Loucy (cell line): ENCODE measurements at regions not wholly inside any gene's neighbourhood (a gene's known extent, or its start where the extent isn't known, plus 50 kb on each side); places are given as distances from the start of the nearest gene placed in this dataset.
A peak's percentile ranks its signal among the peaks of the same experiment; 100 is the strongest.

ENCODE experiments used
- H2AFZ ChIP-seq: fragments of 200-600 bp; sonication (generic); 2 replicates; pipeline ENCODE4 v1.6.0; 2016; ENCODE audit warnings: antibody characterized with exemption, mild to moderate bottlenecking, low read length, moderate library complexity
- H3F3A ChIP-seq: fragments of 200-600 bp; 2 replicates; pipeline ENCODE4 v1.6.0; 2016; ENCODE audit warnings: antibody characterized with exemption, low read depth, mild to moderate bottlenecking
- H3K27me3 ChIP-seq: fragments of 200-600 bp; sonication (generic); 2 replicates; pipeline ENCODE4 v1.6.1; 2014; ENCODE audit warnings: low read length, mild to moderate bottlenecking; ENCODE audit not compliant: insufficient read depth, poor library complexity, severe bottlenecking
- H3K36me3 ChIP-seq: fragments of 200-600 bp; sonication (generic); 2 replicates; pipeline ENCODE4 v1.6.1; 2016; ENCODE audit warnings: low read length; ENCODE audit not compliant: insufficient read depth
- H3K4me1 ChIP-seq: fragments of 200-600 bp; sonication (generic); 2 replicates; pipeline ENCODE4 v1.5.1; 2014; ENCODE audit warnings: low read length, mild to moderate bottlenecking; ENCODE audit not compliant: insufficient read depth, poor library complexity, severe bottlenecking
- H3K4me2 ChIP-seq: fragments of 200-600 bp; sonication (generic); 2 replicates; pipeline ENCODE4 v1.6.0; 2014; ENCODE audit warnings: antibody characterized with exemption, low read length, low read depth, mild to moderate bottlenecking; ENCODE audit not compliant: poor library complexity, severe bottlenecking
- H3K4me3 ChIP-seq: fragments of 200-600 bp; sonication (generic); 2 replicates; pipeline ENCODE4 v1.5.1; 2014; ENCODE audit warnings: low read length, mild to moderate bottlenecking, mixed read lengths; ENCODE audit not compliant: poor library complexity, severe bottlenecking
- H3K79me2 ChIP-seq: fragments of 200-600 bp; sonication (generic); 2 replicates; pipeline ENCODE4 v1.6.1; 2014; ENCODE audit warnings: low read length; ENCODE audit not compliant: insufficient read depth
- H3K9ac ChIP-seq: fragments of 200-600 bp; sonication (generic); 2 replicates; pipeline ENCODE4 v1.6.0; 2014; ENCODE audit warnings: mild to moderate bottlenecking, low read depth, low read length, moderate library complexity; ENCODE audit not compliant: poor library complexity, severe bottlenecking
- H3K9me2 ChIP-seq: fragments of 200-600 bp; sonication (generic); replicated peaks from 2 replicates; pipeline ENCODE4 v1.6.1; 2016; ENCODE audit warnings: low read depth, low read length, mixed read lengths
- H3K9me3 ChIP-seq: fragments of 200-600 bp; sonication (generic); 2 replicates; pipeline ENCODE4 v1.6.1; 2014; ENCODE audit warnings: mild to moderate bottlenecking, antibody characterized with exemption, low read length, low read depth; ENCODE audit not compliant: insufficient read depth
- H4K20me1 ChIP-seq: fragments of 200-600 bp; sonication (generic); 2 replicates; pipeline ENCODE4 v1.6.0; 2014; ENCODE audit warnings: antibody characterized with exemption, low read length, mild to moderate bottlenecking; ENCODE audit not compliant: insufficient read depth, poor library complexity, severe bottlenecking
- CTCF ChIP-seq: fragments of 200-600 bp; sonication (generic); conservative IDR thresholded peaks from 2 replicates; pipeline ENCODE4 v1.5.1; 2014; ENCODE audit warnings: mild to moderate bottlenecking, antibody characterized with exemption, low read length
- EZH2phosphoT487 ChIP-seq: fragments of 200-600 bp; IDR thresholded peaks from 2 replicates; pipeline ENCODE4 v1.6.1; 2018; ENCODE audit warnings: antibody characterized with exemption, mild to moderate bottlenecking, moderate library complexity, borderline replicate concordance

DNA sequence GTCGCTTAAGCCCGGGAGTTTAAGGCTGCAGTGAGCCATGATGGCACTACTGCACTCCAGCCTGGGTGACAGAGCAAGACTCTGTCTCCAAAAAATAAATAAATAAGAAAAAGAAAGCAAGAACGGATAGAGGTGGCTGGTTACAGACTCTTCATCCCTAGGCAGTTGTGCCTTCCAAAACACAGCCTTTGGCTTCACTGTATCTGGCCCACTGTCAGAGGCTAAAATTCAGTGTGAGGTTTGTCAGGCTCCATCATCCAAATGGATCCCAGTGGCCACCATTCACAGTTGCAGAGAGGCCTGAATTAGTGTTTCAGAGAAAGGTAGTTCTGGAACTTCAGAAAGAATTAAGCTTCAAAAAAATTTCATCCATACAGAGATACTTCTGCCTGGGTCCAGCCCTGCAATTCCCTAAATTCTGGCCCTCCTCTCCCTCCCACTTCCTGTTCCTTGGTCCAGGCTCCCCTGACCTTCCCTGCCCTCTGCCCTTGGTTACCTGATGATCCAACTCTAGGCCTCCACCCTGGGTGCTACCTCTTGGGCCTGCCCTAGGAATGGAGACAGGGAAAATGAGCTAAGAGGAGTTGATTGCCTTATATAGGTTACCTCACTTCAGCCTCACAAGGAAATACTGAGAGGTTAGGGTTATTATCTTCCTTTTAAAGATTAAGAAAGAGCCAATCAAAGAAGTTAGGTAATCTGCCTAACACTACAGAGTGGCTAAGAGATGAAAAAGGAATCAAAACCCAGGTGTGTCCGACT lies 97.2 kb upstream of the SLC44A1 start:
- H3K79me2 ChIP-seq: no peaks in the 10 kb centered on the region
- no peaks in the 10 kb centered on the region for H3K27me3 ChIP-seq
- H3K4me3 ChIP-seq: no peak overlapping the region
- H3K9me3 ChIP-seq: no peaks in the 10 kb centered on the region
- no peak overlapping the region for H2AFZ ChIP-seq
- peaks cover 15% of the 10 kb centered on the region for H3K4me1 ChIP-seq
- H4K20me1 ChIP-seq: no peaks in the 10 kb centered on the region
- TF ChIP-seq CTCF (no peak), EZH2phosphoT487 (no peak)
- H3K9ac ChIP-seq: no peak overlapping the region
- no peaks in the 10 kb centered on the region; the same call in 1 of the 2 replicates for H3F3A ChIP-seq
- H3K36me3 ChIP-seq: no peaks in the 10 kb centered on the region
- H3K9me2 ChIP-seq: no peaks in the 10 kb centered on the region
- no peak overlapping the region for H3K4me2 ChIP-seq

DNA sequence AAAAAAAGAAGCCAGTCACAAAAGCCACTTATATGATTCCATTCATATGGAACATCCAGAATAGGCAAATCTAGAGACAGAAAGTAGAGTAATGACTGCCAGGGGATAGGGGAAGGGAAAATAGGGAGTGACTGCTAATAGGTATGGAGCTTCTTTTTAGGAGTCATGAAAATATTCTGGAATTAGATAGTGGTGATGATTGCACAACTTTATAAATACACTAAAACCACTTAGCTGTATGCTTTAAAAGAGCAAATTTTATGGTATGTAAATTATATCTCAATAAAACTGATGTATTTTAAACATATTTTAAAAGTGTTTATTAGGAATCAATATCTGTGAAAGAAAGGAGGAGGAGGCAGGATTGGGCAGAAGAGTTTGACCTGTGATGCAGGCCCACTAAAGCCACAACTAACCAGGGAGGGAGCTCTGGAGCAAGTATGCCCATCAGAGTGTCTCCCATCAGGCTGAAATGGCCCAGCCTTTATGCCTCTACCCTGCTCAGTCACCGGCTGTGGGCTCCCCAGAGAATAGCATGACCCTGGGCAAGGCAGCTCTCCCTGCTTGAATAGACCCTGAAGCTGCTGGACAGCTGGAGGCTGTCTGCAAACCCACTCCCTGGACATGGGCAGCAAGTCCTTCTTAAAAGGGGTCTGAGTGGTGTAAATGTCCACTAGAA lies 96.0 kb upstream of the SLC44A1 start:
- Histone ChIP-seq H3K36me3 (no peaks in the 10 kb centered on the region), H3K27me3 (no peaks in the 10 kb centered on the region), H4K20me1 (no peaks in the 10 kb centered on the region), H3K4me3 (no peak overlapping the region), H3K79me2 (no peaks in the 10 kb centered on the region), H3K4me2 (no peak overlapping the region), H3K9me2 (no peaks in the 10 kb centered on the region), H3K9me3 (no peaks in the 10 kb centered on the region), H3K4me1 (peaks cover 15% of the 10 kb centered on the region), H2AFZ (0 out of 2 replicates have a peak overlapping the region, but pooled peaks have one; percentile 50), H3F3A (no peaks in the 10 kb centered on the region; the same call in 1 of the 2 replicates), H3K9ac (no peak overlapping the region)
- TF ChIP-seq CTCF: peak; percentile 42
- TF ChIP-seq EZH2phosphoT487: no peak

GRCh38 chr9:105150991-105151685 lies 93.3 kb upstream of the SLC44A1 start:
- no peak overlapping the region for H3K4me3 ChIP-seq
- H3K9ac ChIP-seq: no peak overlapping the region
- no peak overlapping the region for H2AFZ ChIP-seq
- H3K4me1 ChIP-seq: peaks cover 10% of the 10 kb centered on the region
- H3K9me2 ChIP-seq: no peaks in the 10 kb centered on the region
- no peak overlapping the region for H3K4me2 ChIP-seq
- no peaks in the 10 kb centered on the region for H3K79me2 ChIP-seq
- H3F3A ChIP-seq: no peaks in the 10 kb centered on the region; the same call in 1 of the 2 replicates
- H3K9me3 ChIP-seq: no peaks in the 10 kb centered on the region
- no peaks in the 10 kb centered on the region for H3K27me3 ChIP-seq
- TF ChIP-seq CTCF (no peak), EZH2phosphoT487 (no peak)
- no peaks in the 10 kb centered on the region for H4K20me1 ChIP-seq
- no peaks in the 10 kb centered on the region for H3K36me3 ChIP-seq
